Keratinocyte (primary cell): ENCODE measurements at regions not wholly inside any gene's neighbourhood (a gene's known extent, or its start where the extent isn't known, plus 50 kb on each side); places are given as distances from the start of the nearest gene placed in this dataset.

Experiments used
- DNase-seq: peaks from one replicate; pipeline ENCODE4 v3.0.0-alpha.2; 2011; ENCODE audit warnings: low read depth, missing footprints, low spot score
- FAIRE-seq: peaks from 2 replicates; lab custom pipeline; 2011; peaks lifted over from hg19 to GRCh38; lab: Jason Lieb, UNC
- H2AFZ ChIP-seq: 2 replicates; pipeline ENCODE4 v1.6.0; 2012; ENCODE audit warnings: low read length, control low read depth, inconsistent platforms; ENCODE audit not compliant: control insufficient read depth
- H3K27ac ChIP-seq: 2 replicates; pipeline ENCODE4 v1.5.1; 2011; ENCODE audit warnings: low read length; ENCODE audit not compliant: control insufficient read depth, insufficient read depth
- H3K27me3 ChIP-seq: 3 replicates; pipeline ENCODE4 v1.6.0; 2011; ENCODE audit warnings: low read length; ENCODE audit not compliant: control insufficient read depth, insufficient read depth; ENCODE audit errors: extremely low read depth
- H3K36me3 ChIP-seq, 2 experiments: 2 replicates in 1 of 2; 3 replicates in 1 of 2; pipeline ENCODE4 v1.5.1; 2011; ENCODE audit warnings: low read length in 2 of 2, mild to moderate bottlenecking in 1 of 2; ENCODE audit not compliant: control insufficient read depth in 2 of 2, insufficient read depth in 2 of 2; ENCODE audit errors: extremely low read depth in 1 of 2
- H3K4me1 ChIP-seq: 3 replicates; pipeline ENCODE4 v1.5.1; 2011; ENCODE audit warnings: low read length; ENCODE audit not compliant: control insufficient read depth, insufficient read depth; ENCODE audit errors: extremely low read depth
- H3K4me2 ChIP-seq: 3 replicates; pipeline ENCODE4 v1.6.0; 2011; ENCODE audit warnings: low read depth, low read length; ENCODE audit not compliant: control insufficient read depth, insufficient read depth; ENCODE audit errors: extremely low read depth
- H3K4me3 ChIP-seq, 3 experiments: fragments of 200-600 bp in 1 of 3; sonication (generic) in 1 of 3; 2 replicates in 2 of 3; 3 replicates in 1 of 3; pipeline ENCODE4 v1.5.1; 2011 to 2016; ENCODE audit warnings: low read length in 3 of 3, mild to moderate bottlenecking in 3 of 3, control low read depth in 2 of 3, inconsistent platforms in 1 of 3, low read depth in 1 of 3, mixed read lengths in 1 of 3, mixed run types in 1 of 3, moderate library complexity in 1 of 3; ENCODE audit not compliant: control insufficient read depth in 2 of 3, insufficient read depth in 2 of 3; ENCODE audit errors: extremely low read depth in 1 of 3
- H3K79me2 ChIP-seq: 2 replicates; pipeline ENCODE4 v1.6.0; 2012; ENCODE audit warnings: low read length; ENCODE audit not compliant: control insufficient read depth, insufficient read depth
- H3K9ac ChIP-seq: 3 replicates; pipeline ENCODE4 v1.6.0; 2011; ENCODE audit warnings: low read length; ENCODE audit not compliant: control insufficient read depth, insufficient read depth; ENCODE audit errors: extremely low read depth
- H3K9me1 ChIP-seq: 3 replicates; pipeline ENCODE4 v1.6.0; 2011; ENCODE audit warnings: low read length; ENCODE audit not compliant: control insufficient read depth, insufficient read depth; ENCODE audit errors: extremely low read depth
- H3K9me3 ChIP-seq: 2 replicates; pipeline ENCODE4 v1.5.1; 2012; ENCODE audit warnings: low read depth, low read length; ENCODE audit not compliant: control insufficient read depth
- H4K20me1 ChIP-seq: 3 replicates; pipeline ENCODE4 v1.6.0; 2011; ENCODE audit warnings: low read length; ENCODE audit not compliant: control insufficient read depth, insufficient read depth; ENCODE audit errors: extremely low read depth
- CTCF ChIP-seq, 3 experiments: IDR thresholded peaks in 1 of 3; conservative IDR thresholded peaks in 1 of 3; optimal IDR thresholded peaks in 1 of 3; 2 replicates in 2 of 3; 3 replicates in 1 of 3; pipeline versions ENCODE3 to v1.5.1; 2011; ENCODE audit warnings: low read length in 3 of 3, mild to moderate bottlenecking in 3 of 3, moderate library complexity in 2 of 3, control low read depth in 1 of 3, inconsistent platforms in 1 of 3; ENCODE audit not compliant: insufficient read depth in 2 of 3; ENCODE audit errors: extremely low read depth in 1 of 3
- EZH2 ChIP-seq: IDR thresholded peaks from one replicate; pipeline ENCODE4 v1.6.1; 2012; ENCODE audit warnings: inconsistent platforms, mild to moderate bottlenecking, low read length, moderate library complexity
- dilution Hi-C: fragments of 300-500 bp; cut with MboI; formaldehyde crosslinking; loops from one replicate; pipeline ENCODE4 v1.7.0; 2020; ENCODE audit warnings: low sequenced_read_pairs; ENCODE audit not compliant: extremely low pct_ligation_motif_present

- Histone ChIP-seq H3K4me1 (peaks cover 30% of the 10 kb centered on the region), H3K27me3 (no peaks in the 10 kb centered on the region), H3K79me2 (no peaks in the 10 kb centered on the region), H3K27ac (peak overlapping the region; percentile 65), H2AFZ (peak overlapping the region; percentile 27), H3K36me3 (no peaks in the 10 kb centered on the region), H4K20me1 (no peaks in the 10 kb centered on the region), H3K4me3 (peak overlapping the region in 2 of 3 experiments; percentile 2 to 11), H3K9me1 (no peaks in the 10 kb centered on the region), H3K9ac (peak overlapping the region; percentile 28), H3K9me3 (no peaks in the 10 kb centered on the region), H3K4me2 (peak overlapping the region; percentile 66)
- FAIRE-seq (peak; percentile 82), DNase-seq (no peak)
- no peak for TF ChIP-seq EZH2
- TF ChIP-seq CTCF (optimal IDR thresholded peaks at IDR 0.05 in 1 of 3, IDR thresholded peaks at IDR 0.05 in 1 of 3, conservative IDR thresholded peaks at IDR 0.05 in 1 of 3; ENCODE audit: extremely low read depth in 1 of 3, insufficient read depth in 2 of 3, low read length in 3 of 3): no peak
- dilution Hi-C loops: no loop called here
Measured at GRCh38 chr2:222806526-222807137, 54.2 kb upstream of the ACSL3 start.

- peaks cover 30% of the 10 kb centered on the region for H3K4me1 ChIP-seq
- H3K9me1 ChIP-seq: no peaks in the 10 kb centered on the region
- no peak overlapping the region for H3K27ac ChIP-seq
- H3K27me3 ChIP-seq: no peaks in the 10 kb centered on the region
- no peak overlapping the region for H3K4me2 ChIP-seq
- no peaks in the 10 kb centered on the region for H3K9me3 ChIP-seq
- no peak overlapping the region for H3K9ac ChIP-seq
- H4K20me1 ChIP-seq: no peaks in the 10 kb centered on the region
- DNase-seq: no peak
- H3K79me2 ChIP-seq: no peaks in the 10 kb centered on the region
- no peaks in the 10 kb centered on the region for H3K36me3 ChIP-seq
- FAIRE-seq: no peak
- TF ChIP-seq CTCF (optimal IDR thresholded peaks at IDR 0.05 in 1 of 3, IDR thresholded peaks at IDR 0.05 in 1 of 3, conservative IDR thresholded peaks at IDR 0.05 in 1 of 3; ENCODE audit: extremely low read depth in 1 of 3, insufficient read depth in 2 of 3, low read length in 3 of 3) (no peak), EZH2 (no peak)
- no peak overlapping the region for H2AFZ ChIP-seq
- dilution Hi-C loops: no loop called here
- no peak overlapping the region for H3K4me3 ChIP-seq
Measured at GRCh38 chr2:222807431-222807830, 53.4 kb upstream of the ACSL3 start.
